Stomach (tissue), 4 donors: ENCODE measurements at regions not wholly inside any gene's neighbourhood (a gene's known extent, or its start where the extent isn't known, plus 50 kb on each side); places are given as distances from the start of the nearest gene placed in this dataset.

ENCODE experiments used
- CTCF ChIP-seq, 7 experiments: fragments of 450-650 bp in 4 of 7; fragments of 200-600 bp in 3 of 7; sonication (generic) in 3 of 7; IDR thresholded peaks; one replicate each; pipeline ENCODE4 v1.5.1; 2016 to 2019; ENCODE audit warnings: antibody characterized with exemption in 7 of 7, control low read depth in 2 of 7, mild to moderate bottlenecking in 1 of 7
- POLR2A ChIP-seq, 4 donors: fragments of 450-650 bp; IDR thresholded peaks; one replicate each; pipeline ENCODE4 v1.6.1; 2016; ENCODE audit warnings: antibody characterized with exemption in 4 of 4, control low read depth in 2 of 4, mild to moderate bottlenecking in 1 of 4, moderate library complexity in 1 of 4
- POLR2AphosphoS5 ChIP-seq, 3 donors: sonication (generic); formaldehyde crosslinking; IDR thresholded peaks; one replicate each; pipeline ENCODE4 v1.6.1; 2016; ENCODE audit warnings: antibody characterized with exemption in 3 of 3

- TF ChIP-seq CTCF (IDR thresholded peaks at IDR 0.05) (no peak), POLR2A (IDR thresholded peaks at IDR 0.05) (no peak), POLR2AphosphoS5 (IDR thresholded peaks at IDR 0.05) (no peak)
Measured at GRCh38 chr14:87783071-87783470, 209.9 kb downstream of the GALC start.
